Left lung (tissue), 4 donors: ENCODE measurements at regions not wholly inside any gene's neighbourhood (a gene's known extent, or its start where the extent isn't known, plus 50 kb on each side); places are given as distances from the start of the nearest gene placed in this dataset.
"Not testable (repeated sequence)": the region's sequence is repeated elsewhere in the genome, so short reads cannot be mapped to it uniquely, and the experiment has no call there.

Experiments used
- ATAC-seq: fragments of 200-7000 bp; cut with Tn5 transposase; one replicate; pipeline ENCODE4 v1.9.1; 2020; ENCODE audit warnings: moderate library complexity
- DNase-seq, 4 donors: peaks; one replicate each; pipeline ENCODE4 v3.0.0-alpha.2; 2013 to 2020
- H3K27ac ChIP-seq, 2 donors: fragments of 200-600 bp; sonication (generic) in 1 of 2; one replicate each; pipeline versions ENCODE4 v1.5.0 to v1.8.0; 2020 to 2021
- H3K27me3 ChIP-seq, 2 donors: fragments of 200-600 bp; sonication (generic) in 1 of 2; one replicate each; pipeline versions ENCODE4 v1.5.0 to v1.8.0; 2020 to 2021
- H3K36me3 ChIP-seq, 2 donors: fragments of 200-600 bp; sonication (generic) in 1 of 2; one replicate each; pipeline versions ENCODE4 v1.5.0 to v1.8.0; 2020 to 2021
- H3K4me1 ChIP-seq, 2 donors: fragments of 200-600 bp; one replicate each; pipeline ENCODE4 v1.8.0; 2021
- H3K4me3 ChIP-seq, 2 donors: fragments of 200-600 bp; sonication (generic) in 1 of 2; one replicate each; pipeline versions ENCODE4 v1.5.0 to v1.8.0; 2020 to 2021; ENCODE audit warnings: mild to moderate bottlenecking in 1 of 2
- H3K9me3 ChIP-seq, 2 donors: fragments of 200-600 bp; sonication (generic) in 1 of 2; one replicate each; pipeline versions ENCODE4 v1.5.0 to v1.8.0; 2020 to 2021
- intact Hi-C, 2 donors: fragments of 100-400 bp; cut with DNase I; formaldehyde crosslinking; loops; one replicate each; pipeline versions ENCODE4 v1.11.2 to v1.14.2; 2022
- TF ChIP-seq, protein P1 (sequence below), 2 donors: fragments of 200-600 bp; sonication (generic) in 1 of 2; IDR thresholded peaks; one replicate each; pipeline versions ENCODE4 v1.5.0 to v1.8.0; 2021; ENCODE audit warnings: antibody characterized with exemption in 2 of 2
- donor health status: DM: no; HTN: yes; CAD: no.
- donor health status: DM: no; HTN: no; CAD: no.

DNA sequence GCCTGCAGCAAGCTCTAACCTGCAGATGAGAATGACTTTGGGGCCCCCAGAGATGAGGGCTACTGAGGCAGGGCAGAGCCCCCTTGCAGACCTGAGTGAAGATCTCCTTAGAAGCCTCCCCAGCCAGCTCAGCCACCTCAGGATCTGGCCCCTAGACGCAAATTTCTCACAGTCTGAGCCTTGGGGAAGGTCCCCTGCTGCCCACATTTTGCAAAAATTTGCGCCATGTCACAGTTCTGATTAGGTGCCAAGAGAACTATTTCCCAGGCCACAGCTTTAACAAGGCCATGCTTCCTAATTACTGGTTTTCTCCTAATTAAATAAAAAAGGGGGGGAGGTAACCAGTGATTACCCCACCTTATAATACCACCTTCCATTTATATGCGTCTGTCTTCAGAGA, 81.0 kb upstream of the HES1 start:
- peaks cover 0 to 29% of the 10 kb centered on the region in 2 donors for H3K27me3 ChIP-seq
- intact Hi-C loops: no loop called here
- ATAC-seq: no peak
- no peak overlapping the region for H3K27ac ChIP-seq
- no peak for DNase-seq
- no peaks in the 10 kb centered on the region for H3K36me3 ChIP-seq
- H3K4me1 ChIP-seq: peaks cover 0 to 11% of the 10 kb centered on the region in 2 donors
- peaks cover 0 to 16% of the 10 kb centered on the region in 2 donors for H3K9me3 ChIP-seq
- H3K4me3 ChIP-seq: no peak overlapping the region
- TF ChIP-seq, protein P1, sequence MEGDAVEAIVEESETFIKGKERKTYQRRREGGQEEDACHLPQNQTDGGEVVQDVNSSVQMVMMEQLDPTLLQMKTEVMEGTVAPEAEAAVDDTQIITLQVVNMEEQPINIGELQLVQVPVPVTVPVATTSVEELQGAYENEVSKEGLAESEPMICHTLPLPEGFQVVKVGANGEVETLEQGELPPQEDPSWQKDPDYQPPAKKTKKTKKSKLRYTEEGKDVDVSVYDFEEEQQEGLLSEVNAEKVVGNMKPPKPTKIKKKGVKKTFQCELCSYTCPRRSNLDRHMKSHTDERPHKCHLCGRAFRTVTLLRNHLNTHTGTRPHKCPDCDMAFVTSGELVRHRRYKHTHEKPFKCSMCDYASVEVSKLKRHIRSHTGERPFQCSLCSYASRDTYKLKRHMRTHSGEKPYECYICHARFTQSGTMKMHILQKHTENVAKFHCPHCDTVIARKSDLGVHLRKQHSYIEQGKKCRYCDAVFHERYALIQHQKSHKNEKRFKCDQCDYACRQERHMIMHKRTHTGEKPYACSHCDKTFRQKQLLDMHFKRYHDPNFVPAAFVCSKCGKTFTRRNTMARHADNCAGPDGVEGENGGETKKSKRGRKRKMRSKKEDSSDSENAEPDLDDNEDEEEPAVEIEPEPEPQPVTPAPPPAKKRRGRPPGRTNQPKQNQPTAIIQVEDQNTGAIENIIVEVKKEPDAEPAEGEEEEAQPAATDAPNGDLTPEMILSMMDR (IDR thresholded peaks at IDR 0.05): no peak

DNA sequence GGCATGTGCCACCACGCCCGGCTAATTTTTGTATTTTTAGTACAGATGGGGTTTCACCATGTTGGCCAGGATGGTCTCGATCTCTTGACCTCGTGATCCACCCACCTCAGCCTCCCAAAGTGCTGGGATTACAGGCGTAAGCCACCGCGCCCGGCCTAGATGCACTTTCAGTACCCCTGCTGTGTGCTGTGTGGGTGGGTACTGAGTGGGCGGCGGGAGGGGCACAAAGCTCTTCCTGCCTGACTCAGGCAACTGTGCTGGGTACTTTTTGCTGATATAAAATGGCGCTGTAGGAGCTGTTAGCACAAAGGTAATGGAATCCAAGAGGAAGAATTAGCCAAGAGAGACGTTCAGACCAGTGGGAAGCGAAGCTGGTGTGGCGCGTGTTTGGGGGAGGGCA, 79.6 kb upstream of the HES1 start:
- Histone ChIP-seq H3K27me3 (peaks cover 0 to 29% of the 10 kb centered on the region in 2 donors), H3K4me1 (peaks cover 0 to 11% of the 10 kb centered on the region in 2 donors)
- H3K27ac ChIP-seq, H3K9me3 ChIP-seq, H3K4me3 ChIP-seq, H3K36me3 ChIP-seq, intact Hi-C loops, DNase-seq, ATAC-seq: not testable (repeated sequence)

DNA sequence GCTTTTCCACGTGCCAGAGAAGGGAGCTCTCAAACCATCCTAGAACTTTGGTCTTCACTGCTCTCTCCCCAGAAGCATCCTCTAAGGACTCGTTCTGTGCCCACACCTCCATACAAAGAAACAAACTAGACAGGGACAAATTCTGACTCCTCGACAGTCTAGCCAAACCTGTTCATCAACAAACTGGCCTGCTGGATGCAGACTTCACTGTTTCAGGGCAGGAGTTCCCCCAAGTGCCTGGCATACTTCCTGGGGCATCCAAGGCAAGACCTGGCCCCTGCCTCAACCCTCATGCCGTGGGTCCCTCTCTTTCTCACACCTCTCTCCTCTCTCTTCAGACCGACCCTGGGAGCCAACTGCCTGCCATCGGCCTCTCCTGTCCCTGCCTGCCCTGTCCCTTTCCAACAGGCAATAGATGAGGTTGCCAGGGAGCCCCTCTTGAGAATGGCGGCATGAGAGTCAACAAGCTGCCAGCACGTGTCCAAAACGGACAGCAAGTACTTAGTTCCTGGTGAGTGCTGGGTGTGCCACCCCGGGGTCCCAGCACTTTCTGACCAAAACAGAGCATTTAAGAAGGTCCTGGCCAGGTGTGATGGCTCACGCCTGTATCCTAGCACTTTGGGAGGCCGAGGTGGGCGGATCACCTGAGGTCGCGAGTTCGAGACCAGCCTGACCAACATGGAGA, 79.1 kb upstream of the HES1 start:
- TF ChIP-seq, protein P1 (IDR thresholded peaks at IDR 0.05): no peak
- ATAC-seq: peak; percentile 44
- Histone ChIP-seq H3K27me3 (peaks cover 0 to 29% of the 10 kb centered on the region in 2 donors), H3K4me1 (peaks cover 0 to 11% of the 10 kb centered on the region in 2 donors), H3K36me3 (no peaks in the 10 kb centered on the region), H3K4me3 (no peak overlapping the region), H3K27ac (no peak overlapping the region), H3K9me3 (no peaks in the 10 kb centered on the region)
- intact Hi-C loops: no loop called here
- DNase-seq: peak in 1 of 4 donors; percentile 60

DNA sequence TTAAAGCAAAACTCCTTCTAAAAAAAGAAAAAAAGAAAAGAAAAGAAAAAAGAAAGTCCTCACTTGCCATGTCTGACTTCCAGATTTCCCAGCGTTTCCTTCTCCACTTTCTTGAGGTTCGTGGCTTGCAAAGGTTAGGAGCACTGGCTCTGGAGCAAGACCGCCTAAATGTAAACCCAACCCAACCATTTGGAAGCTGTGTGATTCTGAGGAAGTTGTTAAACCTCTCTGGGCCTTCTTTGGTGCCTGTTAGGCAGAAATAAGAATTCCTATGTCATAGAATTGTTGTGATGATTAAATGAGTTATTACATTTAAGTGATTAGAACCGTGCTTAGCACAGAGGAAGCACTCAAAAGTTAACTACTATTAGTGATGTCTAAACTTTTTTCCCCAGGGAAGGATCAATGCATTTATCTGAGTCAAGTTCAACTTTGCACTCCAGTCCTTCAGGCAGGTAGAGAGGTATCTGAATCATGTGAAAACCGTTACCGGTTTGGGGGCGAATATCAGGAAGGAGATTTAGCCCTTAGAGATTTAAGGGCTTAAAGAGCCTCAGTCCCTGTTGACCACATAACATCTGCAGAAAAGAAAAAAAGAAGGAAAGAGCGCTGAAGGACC, 78.3 kb upstream of the HES1 start:
- peak overlapping the region in 1 of 2 donors; percentile 10 for H3K4me3 ChIP-seq
- peaks cover 0 to 11% of the 10 kb centered on the region in 2 donors for H3K4me1 ChIP-seq
- H3K27me3 ChIP-seq: peaks cover 0 to 29% of the 10 kb centered on the region in 2 donors
- TF ChIP-seq, protein P1 (IDR thresholded peaks at IDR 0.05): no peak
- intact Hi-C loops: no loop called here
- H3K27ac ChIP-seq: no peak overlapping the region
- no peaks in the 10 kb centered on the region for H3K36me3 ChIP-seq
- ATAC-seq (no peak), DNase-seq (no peak)
- no peaks in the 10 kb centered on the region for H3K9me3 ChIP-seq

DNA sequence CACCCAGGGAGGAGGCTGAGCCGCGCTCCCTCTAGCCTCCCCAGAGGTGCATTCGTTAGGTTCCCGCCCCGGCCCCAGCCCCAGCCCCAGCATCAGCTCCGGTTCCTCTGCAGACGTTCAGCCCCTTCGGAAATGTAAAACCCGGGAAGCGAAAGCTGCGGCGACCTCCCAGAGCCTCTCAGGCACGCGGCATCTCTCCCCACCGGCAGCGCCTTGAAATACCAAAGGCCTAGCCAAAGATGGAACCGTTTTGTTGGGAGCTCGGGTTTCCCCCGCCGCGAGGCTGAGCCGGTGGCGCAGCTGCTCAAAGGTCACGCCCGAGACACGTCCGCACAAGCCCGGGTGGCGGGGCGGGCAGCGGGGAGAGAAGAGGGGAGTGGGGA, 77.8 kb upstream of the HES1 start:
- peak overlapping the region; percentile 10 to 19 for H3K4me3 ChIP-seq

More for the DNA sequence above, 77.8 kb upstream of the HES1 start:
- Histone ChIP-seq H3K4me1 (peaks cover 0 to 11% of the 10 kb centered on the region in 2 donors), H3K27ac (no peak overlapping the region), H3K9me3 (no peaks in the 10 kb centered on the region), H3K36me3 (no peaks in the 10 kb centered on the region), H3K27me3 (peaks cover 0 to 29% of the 10 kb centered on the region in 2 donors)
- ATAC-seq: peak; percentile 86
- DNase-seq: peak; percentile 46 to 84 (median 65)
- TF ChIP-seq, protein P1 (IDR thresholded peaks at IDR 0.05): no peak
- intact Hi-C loops: no loop called here
